HEK293T (cell line): ENCODE measurements at regions not wholly inside any gene's neighbourhood (a gene's known extent, or its start where the extent isn't known, plus 50 kb on each side); places are given as distances from the start of the nearest gene placed in this dataset.
"Not testable (repeated sequence)": the region's sequence is repeated elsewhere in the genome, so short reads cannot be mapped to it uniquely, and the experiment has no call there.

Source experiments
- CTCF ChIA-PET: fragments of 350-600 bp; formaldehyde crosslinking; extraction: SDS; loops from one replicate; lab custom pipeline; 2021; ENCODE audit warnings: antibody characterized with exemption, inconsistent platforms; lab: Yijun Ruan, JAX
- POLR2A ChIA-PET: fragments of 350-600 bp; formaldehyde crosslinking; extraction: SDS; loops from one replicate; lab custom pipeline; 2020; ENCODE audit warnings: antibody characterized with exemption, inconsistent platforms; lab: Yijun Ruan, JAX
- DNase-seq: peaks from one replicate; pipeline ENCODE4 v3.0.0; 2012; ENCODE audit warnings: mixed read lengths; ENCODE audit errors: extremely low spot score
- ARNT ChIP-seq: fragments of 450-650 bp; IDR thresholded peaks from 2 replicates; pipeline ENCODE4 v1.6.1; 2017; ENCODE audit warnings: mild to moderate bottlenecking
- BHLHE40 ChIP-seq: fragments of 450-650 bp; IDR thresholded peaks from 2 replicates; pipeline ENCODE4 v1.6.1; 2016; ENCODE audit warnings: mild to moderate bottlenecking, moderate library complexity, borderline replicate concordance
- CTBP1 ChIP-seq: fragments of 450-650 bp; IDR thresholded peaks from 2 replicates; pipeline ENCODE4 v1.6.1; 2016; ENCODE audit warnings: borderline replicate concordance
- ELF4 ChIP-seq: fragments of 450-650 bp; IDR thresholded peaks from 2 replicates; pipeline ENCODE4 v1.6.1; 2017; ENCODE audit warnings: antibody characterized with exemption
- FOXA1 ChIP-seq: fragments of 450-650 bp; IDR thresholded peaks from 2 replicates; pipeline ENCODE4 v1.6.1; 2016; ENCODE audit warnings: mild to moderate bottlenecking
- FOXK2 ChIP-seq: fragments of 450-650 bp; IDR thresholded peaks from 2 replicates; pipeline ENCODE4 v1.6.1; 2016; ENCODE audit warnings: mild to moderate bottlenecking
- FOXM1 ChIP-seq: fragments of 450-650 bp; IDR thresholded peaks from 2 replicates; pipeline ENCODE4 v1.6.1; 2017; ENCODE audit warnings: mild to moderate bottlenecking, borderline replicate concordance
- HDGF ChIP-seq: fragments of 450-650 bp; IDR thresholded peaks from 2 replicates; pipeline ENCODE4 v1.6.1; 2017; ENCODE audit warnings: antibody characterized with exemption, borderline replicate concordance
- L3MBTL2 ChIP-seq: fragments of 450-650 bp; conservative IDR thresholded peaks from 2 replicates; pipeline ENCODE4 v1.6.1; 2016; ENCODE audit warnings: mild to moderate bottlenecking
- LEF1 ChIP-seq: fragments of 450-650 bp; IDR thresholded peaks from 2 replicates; pipeline ENCODE4 v1.6.1; 2017; ENCODE audit warnings: mild to moderate bottlenecking, borderline replicate concordance
- NFRKB ChIP-seq: fragments of 450-650 bp; IDR thresholded peaks from 2 replicates; pipeline ENCODE4 v1.6.1; 2016; ENCODE audit warnings: mild to moderate bottlenecking, moderate library complexity
- SP1 ChIP-seq: fragments of 450-650 bp; IDR thresholded peaks from 2 replicates; pipeline ENCODE4 v1.6.1; 2017
- SUZ12 ChIP-seq: fragments of 450-650 bp; IDR thresholded peaks from 2 replicates; pipeline ENCODE4 v1.6.1; 2016; ENCODE audit warnings: mild to moderate bottlenecking
- TARDBP ChIP-seq: fragments of 450-650 bp; IDR thresholded peaks from 2 replicates; pipeline ENCODE4 v1.6.1; 2016
- ZNF384 ChIP-seq: fragments of 450-650 bp; IDR thresholded peaks from 2 replicates; pipeline ENCODE4 v1.6.1; 2016
- TF ChIP-seq, protein P1 (sequence below): fragments of 450-650 bp; IDR thresholded peaks from 2 replicates; pipeline ENCODE4 v1.6.1; 2016

DNA sequence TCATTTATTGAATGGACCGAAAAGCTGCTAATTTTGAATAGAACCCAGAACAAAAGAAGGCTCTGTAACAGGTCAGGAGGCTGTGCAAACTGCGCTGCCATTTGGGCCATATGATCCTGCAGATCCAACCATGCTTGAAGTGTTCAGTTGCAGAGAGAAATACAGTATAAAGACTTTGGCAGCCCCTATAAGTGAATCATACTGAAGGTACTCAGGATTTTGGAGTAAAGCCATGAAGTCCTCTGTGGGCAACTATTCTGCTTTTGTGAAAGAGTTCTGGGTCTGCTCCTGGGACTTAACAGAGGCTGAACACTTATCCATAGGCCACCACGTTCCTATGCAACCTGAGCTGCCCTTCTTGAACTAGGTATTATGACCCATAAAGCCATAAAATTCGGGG is 1613.6 kb upstream of the PRMT6 start:
- TF ChIP-seq FOXM1 = no peak
- TF ChIP-seq ARNT = no peak
- TF ChIP-seq FOXA1 = no peak
- TF ChIP-seq, protein P1, sequence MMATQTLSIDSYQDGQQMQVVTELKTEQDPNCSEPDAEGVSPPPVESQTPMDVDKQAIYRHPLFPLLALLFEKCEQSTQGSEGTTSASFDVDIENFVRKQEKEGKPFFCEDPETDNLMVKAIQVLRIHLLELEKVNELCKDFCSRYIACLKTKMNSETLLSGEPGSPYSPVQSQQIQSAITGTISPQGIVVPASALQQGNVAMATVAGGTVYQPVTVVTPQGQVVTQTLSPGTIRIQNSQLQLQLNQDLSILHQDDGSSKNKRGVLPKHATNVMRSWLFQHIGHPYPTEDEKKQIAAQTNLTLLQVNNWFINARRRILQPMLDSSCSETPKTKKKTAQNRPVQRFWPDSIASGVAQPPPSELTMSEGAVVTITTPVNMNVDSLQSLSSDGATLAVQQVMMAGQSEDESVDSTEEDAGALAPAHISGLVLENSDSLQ = no peak
- TF ChIP-seq HDGF = no peak
- TF ChIP-seq L3MBTL2 = no peak
- POLR2A ChIA-PET = no interaction called here
- DNase-seq = no peak
- CTCF ChIA-PET = no interaction called here

DNA sequence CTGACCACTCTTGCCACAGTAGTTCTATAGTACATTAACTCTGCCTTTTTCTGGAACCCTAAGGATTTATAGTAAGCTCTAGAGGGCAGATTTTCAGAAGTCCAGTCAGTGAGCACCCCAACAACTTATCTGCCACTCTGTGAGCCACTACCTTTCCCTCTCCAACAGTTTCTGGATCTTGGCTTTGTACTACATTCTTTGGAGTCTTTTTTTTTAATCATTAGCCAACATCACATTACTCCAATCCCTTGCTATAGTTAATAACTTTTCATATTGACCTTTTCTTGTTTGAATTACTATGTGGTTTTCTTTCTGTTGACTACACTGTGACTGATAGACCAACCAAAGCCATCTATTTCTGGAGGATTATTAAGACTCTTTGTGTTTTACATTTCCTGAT is 1596.7 kb upstream of the PRMT6 start:
- ChIA-PET POLR2A (no interaction called here), CTCF (no interaction called here)
- TF ChIP-seq ARNT = no peak
- no peak for TF ChIP-seq CTBP1
- TF ChIP-seq ZNF384 = no peak
- TF ChIP-seq, protein P1 = no peak
- TF ChIP-seq L3MBTL2 = no peak
- no peak for TF ChIP-seq LEF1
- TF ChIP-seq SP1 = no peak
- no peak for TF ChIP-seq FOXA1
- TF ChIP-seq SUZ12 = no peak
- TF ChIP-seq FOXK2 = no peak
- no peak for DNase-seq

DNA sequence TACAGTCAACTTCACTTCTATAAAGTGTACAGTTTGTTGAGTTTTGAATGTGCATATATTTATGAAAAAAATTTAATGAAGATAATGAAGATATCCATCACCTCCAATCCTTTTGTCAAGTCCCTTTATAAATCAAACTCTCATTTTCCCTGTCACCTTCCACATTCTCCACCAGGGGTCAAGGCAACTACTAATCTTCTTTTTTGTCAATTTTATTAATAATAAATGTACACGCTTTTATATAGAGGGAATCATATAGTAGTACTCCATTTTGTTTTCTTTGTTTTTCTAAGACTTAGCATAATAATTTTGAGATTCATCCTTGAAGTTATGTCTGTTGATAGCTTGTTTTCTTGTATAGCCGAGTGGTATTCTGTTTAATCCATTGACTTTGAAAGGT is 1594.2 kb upstream of the PRMT6 start:
- ChIA-PET POLR2A (no interaction called here), CTCF (interaction anchor here (0.7 kb wide), 1 partner anchor 8 kb away, joined by 3 read pairs; no protein-coding TSS in a partner anchor)
- TF ChIP-seq FOXM1 = no peak
- no peak for TF ChIP-seq LEF1
- TF ChIP-seq, protein P1 = peak; percentile 50; the same call in 1 of the 2 replicates
- TF ChIP-seq CTBP1 = no peak
- DNase-seq = no peak

DNA sequence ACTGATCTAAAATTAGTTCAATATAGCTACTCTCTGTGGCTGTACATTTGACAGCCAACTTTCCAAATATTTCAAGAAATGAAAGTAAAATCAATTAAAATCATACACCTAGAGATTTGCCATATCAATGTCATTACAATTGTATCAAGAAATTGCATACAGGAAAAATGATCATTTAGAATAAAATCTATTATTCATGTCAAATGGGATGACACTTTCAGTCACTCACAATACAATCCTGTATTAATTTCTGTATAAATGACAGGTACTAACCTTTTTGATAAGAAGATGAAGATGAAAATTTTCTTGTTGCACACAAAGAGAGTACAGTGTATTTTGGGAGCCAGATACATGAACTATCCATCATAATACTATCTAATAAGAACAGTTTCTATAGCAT is 1588.9 kb upstream of the PRMT6 start:
- CTCF ChIA-PET = interaction anchor here (0.9 kb wide), 1 partner anchor 260 kb away, joined by 3 read pairs; no protein-coding TSS in a partner anchor
- TF ChIP-seq CTBP1 = no peak
- no peak for TF ChIP-seq NFRKB
- no peak for TF ChIP-seq TARDBP
- TF ChIP-seq ARNT = no peak
- TF ChIP-seq ELF4 = no peak
- no peak for TF ChIP-seq L3MBTL2
- TF ChIP-seq FOXM1 = no peak
- no peak for TF ChIP-seq LEF1
- TF ChIP-seq FOXK2 = no peak
- no peak for TF ChIP-seq BHLHE40
- TF ChIP-seq ZNF384 = no peak
- TF ChIP-seq, protein P1 = no peak
- no peak for TF ChIP-seq HDGF
- TF ChIP-seq SUZ12 = no peak
- TF ChIP-seq SP1 = no peak
- no peak for TF ChIP-seq FOXA1
- POLR2A ChIA-PET = no interaction called here
- no peak for DNase-seq

DNA sequence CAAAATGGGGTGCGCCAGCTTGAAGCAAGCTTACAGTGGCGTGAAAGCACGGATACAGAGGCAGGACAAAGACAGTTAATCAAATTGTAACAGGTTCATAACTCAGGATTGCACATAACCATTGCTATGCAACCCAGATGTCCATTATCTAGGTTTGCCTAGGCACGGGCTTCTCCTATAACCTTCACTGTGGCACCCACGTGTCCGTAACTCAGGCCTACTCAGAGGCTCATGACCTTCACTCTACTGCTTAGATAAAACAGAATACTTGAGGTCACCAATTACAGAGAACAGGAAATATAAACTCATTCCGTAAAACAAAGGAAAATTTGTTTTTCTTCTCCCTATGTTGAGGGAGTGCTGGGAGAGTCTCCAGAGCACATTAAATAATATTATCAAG is 1585.9 kb upstream of the PRMT6 start:
- DNase-seq, CTCF ChIA-PET, POLR2A ChIA-PET: not testable (repeated sequence)

DNA sequence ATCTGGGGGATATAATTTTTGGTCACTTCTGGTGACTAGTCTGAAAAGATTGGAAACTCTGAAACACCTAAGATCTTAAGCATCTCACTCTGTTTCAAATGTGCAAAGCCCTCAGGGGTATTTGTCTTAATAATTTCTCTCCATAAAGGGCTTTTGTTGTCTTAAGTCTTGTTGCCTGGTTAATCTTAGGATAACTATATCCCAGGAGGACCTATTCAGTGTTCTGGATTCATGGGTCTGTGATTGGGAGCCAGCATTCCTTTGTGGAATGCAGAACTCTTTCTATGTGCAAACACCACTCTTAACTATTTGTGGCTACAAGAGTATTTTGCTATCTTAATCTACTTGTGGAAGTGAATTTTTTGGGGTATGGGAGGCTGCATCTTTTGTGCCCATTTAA is 1573.0 kb upstream of the PRMT6 start:
- POLR2A ChIA-PET = no interaction called here
- DNase-seq = no peak
- CTCF ChIA-PET = no interaction called here
- TF ChIP-seq CTBP1 (no peak), L3MBTL2 (no peak), FOXM1 (no peak), BHLHE40 (no peak), FOXA1 (no peak), FOXK2 (no peak), ZNF384 (no peak), SP1 (no peak), NFRKB (no peak), HDGF (no peak), SUZ12 (no peak), TARDBP (no peak), ARNT (no peak), ELF4 (no peak), LEF1 (no peak)
- TF ChIP-seq, protein P1 = no peak
